ENCODE measurements at regions not wholly inside any gene's neighbourhood (a gene's known extent, or its start where the extent isn't known, plus 50 kb on each side); places are given as distances from the start of the nearest gene placed in this dataset.
A peak's percentile ranks its signal among the peaks of the same experiment; 100 is the strongest.

- no peak for DNase-seq
- no peaks in the 10 kb centered on the region for H3K9me3 ChIP-seq
- intact Hi-C loops (cut with DNase I): no loop called here
- H3K4me3 ChIP-seq (replicated peaks in 1 of 3): no peak overlapping the region
- no peaks in the 10 kb centered on the region for H3K27me3 ChIP-seq
- no peaks in the 10 kb centered on the region for H3K36me3 ChIP-seq
- no peaks in the 10 kb centered on the region for H3K4me1 ChIP-seq
- H3K27ac ChIP-seq: no peak overlapping the region
- WGBS, 2 donors: 97 to 98% methylated on average over 2 of the region's 2 CpGs
- TF ChIP-seq POLR2A (IDR thresholded peaks at IDR 0.05) (no peak), CTCF (IDR thresholded peaks at IDR 0.05) (no peak)
Measured at GRCh38 chr5:125541085-125541484, 794.6 kb upstream of the ZNF608 start.

DNA sequence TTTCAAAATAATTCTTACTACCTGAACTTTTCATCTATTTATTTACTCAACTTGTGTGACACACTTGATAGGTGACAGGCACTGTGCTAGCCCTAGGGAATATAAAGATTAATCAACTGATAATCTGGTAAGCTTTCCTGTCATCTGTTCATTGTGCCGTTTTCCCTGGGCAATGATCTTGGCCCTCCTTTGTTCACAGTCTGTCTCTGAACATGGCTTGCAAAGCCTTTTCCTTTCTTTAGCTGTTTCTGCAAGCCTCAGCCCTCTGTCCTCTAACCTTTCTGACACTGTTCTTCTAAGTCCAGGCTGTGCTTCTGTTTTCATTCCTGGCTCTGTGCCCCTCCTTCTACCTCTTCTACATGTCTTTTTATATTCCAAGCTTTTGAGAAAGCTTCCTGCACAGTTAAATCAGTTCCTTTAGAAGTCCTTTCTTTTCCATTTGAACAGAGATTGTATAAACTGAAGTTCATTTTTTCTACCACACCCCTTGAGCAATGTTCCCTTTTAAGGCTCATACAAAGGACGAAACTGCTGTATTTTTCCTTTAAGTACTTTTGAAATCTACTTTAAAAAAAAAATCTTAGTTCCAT is 803.0 kb upstream of the ZNF608 start:
- intact Hi-C loops (cut with DNase I): no loop called here
- WGBS, 2 donors: 20 to 21% methylated on average over 2 of the region's 2 CpGs

GRCh38 chr5:125550274-125550673 is 803.8 kb upstream of the ZNF608 start:
- TF ChIP-seq POLR2A (IDR thresholded peaks at IDR 0.05) (no peak), CTCF (IDR thresholded peaks at IDR 0.05) (no peak)
- H3K4me3 ChIP-seq (replicated peaks in 1 of 3): no peak overlapping the region
- no peaks in the 10 kb centered on the region for H3K36me3 ChIP-seq
- WGBS, 2 donors: 10 to 24% methylated on average over 2 of the region's 2 CpGs
- DNase-seq: no peak
- H3K4me1 ChIP-seq: peaks cover 6 to 11% of the 10 kb centered on the region in 2 donors
- no peaks in the 10 kb centered on the region for H3K27me3 ChIP-seq
- no peak overlapping the region for H3K27ac ChIP-seq
- intact Hi-C loops (cut with DNase I): no loop called here
- no peaks in the 10 kb centered on the region for H3K9me3 ChIP-seq

More for the DNA sequence above, 803.0 kb upstream of the ZNF608 start:
- Histone ChIP-seq H3K9me3 (no peaks in the 10 kb centered on the region), H3K27ac (no peak overlapping the region), H3K36me3 (no peaks in the 10 kb centered on the region), H3K4me1 (peaks cover 6 to 11% of the 10 kb centered on the region in 2 donors), H3K27me3 (no peaks in the 10 kb centered on the region), H3K4me3 (replicated peaks in 1 of 3) (no peak overlapping the region)
- peak; percentile 6 to 10 for DNase-seq
- TF ChIP-seq POLR2A (IDR thresholded peaks at IDR 0.05): no peak
- no peak for TF ChIP-seq CTCF (IDR thresholded peaks at IDR 0.05)

- no peak for DNase-seq
- Histone ChIP-seq H3K27me3 (no peaks in the 10 kb centered on the region), H3K27ac (no peak overlapping the region), H3K4me3 (replicated peaks in 1 of 3) (no peak overlapping the region), H3K9me3 (no peaks in the 10 kb centered on the region), H3K36me3 (no peaks in the 10 kb centered on the region), H3K4me1 (peaks cover 6 to 11% of the 10 kb centered on the region in 2 donors)
- TF ChIP-seq POLR2A (IDR thresholded peaks at IDR 0.05) (no peak), CTCF (IDR thresholded peaks at IDR 0.05) (no peak)
- intact Hi-C loops (cut with DNase I): no loop called here
Measured at GRCh38 chr5:125551246-125551645, 804.8 kb upstream of the ZNF608 start.

DNA sequence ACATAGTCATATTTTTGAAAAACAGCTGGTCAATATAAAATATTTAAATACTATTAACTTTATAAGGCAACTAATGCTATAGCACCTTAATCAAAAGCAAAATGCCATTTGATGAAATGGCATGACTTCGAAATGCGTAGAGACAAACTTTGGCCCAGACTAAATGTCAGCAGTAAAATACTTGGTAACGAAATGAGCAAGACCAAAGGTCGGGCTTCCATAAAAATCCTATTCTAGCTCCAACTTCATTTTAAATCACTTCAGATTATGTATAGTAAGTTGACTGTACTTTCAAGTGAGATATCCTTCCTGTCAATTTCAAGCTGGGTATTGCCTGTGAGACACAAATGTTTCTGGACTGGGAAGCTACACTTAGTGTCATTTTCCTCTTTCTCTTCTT is 805.4 kb upstream of the ZNF608 start:
- 90 to 96% methylated on average over 4 of the region's 4 CpGs for WGBS, 2 donors

More for the DNA sequence above, 805.4 kb upstream of the ZNF608 start:
- Histone ChIP-seq H3K4me1 (peaks cover 6 to 11% of the 10 kb centered on the region in 2 donors), H3K9me3 (no peaks in the 10 kb centered on the region), H3K36me3 (no peaks in the 10 kb centered on the region), H3K27me3 (no peaks in the 10 kb centered on the region), H3K27ac (no peak overlapping the region), H3K4me3 (replicated peaks in 1 of 3) (no peak overlapping the region)
- TF ChIP-seq POLR2A (IDR thresholded peaks at IDR 0.05) (no peak), CTCF (IDR thresholded peaks at IDR 0.05) (no peak)
- DNase-seq: no peak
- intact Hi-C loops (cut with DNase I): no loop called here
